ENCODE measurements at regions not wholly inside any gene's neighbourhood (a gene's known extent, or its start where the extent isn't known, plus 50 kb on each side); places are given as distances from the start of the nearest gene placed in this dataset.

DNA sequence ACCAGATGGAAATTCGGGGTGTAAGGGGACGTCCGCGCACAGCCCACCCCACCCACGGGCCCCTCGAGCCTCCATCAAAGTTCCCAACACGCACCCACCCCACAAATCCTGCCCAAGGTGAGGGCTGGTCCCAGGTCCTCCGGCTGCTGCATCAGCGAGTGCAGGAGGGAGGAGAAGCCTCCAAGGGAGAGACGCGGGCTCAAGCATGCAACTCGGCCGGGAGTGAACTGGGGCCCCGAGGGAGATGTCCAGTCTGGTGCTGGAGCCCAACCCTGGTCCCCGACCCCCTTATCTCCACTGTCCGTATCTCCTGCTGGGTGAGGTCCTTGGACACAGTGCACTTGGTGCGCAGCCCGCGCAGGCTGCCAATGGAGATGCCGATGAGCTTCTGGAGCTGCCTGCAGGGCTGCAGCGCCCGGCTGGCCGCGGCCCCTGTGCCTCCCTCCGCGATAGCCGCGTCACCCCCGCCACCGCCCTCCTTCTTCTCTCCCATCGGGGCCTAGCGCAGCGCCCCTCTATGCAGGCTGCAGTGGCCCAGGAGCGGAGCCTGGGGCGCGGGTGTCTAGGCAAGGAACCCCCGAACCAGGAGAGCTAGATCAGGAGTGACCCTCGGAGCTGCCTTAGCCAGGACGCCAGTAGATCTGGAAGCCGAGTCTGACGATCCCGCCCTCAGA is 489.2 kb downstream of the ZNF33B start:
- TF ChIP-seq CTCF (IDR thresholded peaks at IDR 0.05; ENCODE audit: low read depth, low read length, poor library complexity, severe bottlenecking) (no peak), EZH2phosphoT487 (IDR thresholded peaks at IDR 0.05; ENCODE audit: borderline replicate concordance, low read length) (no peak)
